ENCODE measurements at regions not wholly inside any gene's neighbourhood (a gene's known extent, or its start where the extent isn't known, plus 50 kb on each side); places are given as distances from the start of the nearest gene placed in this dataset.
"Not testable (repeated sequence)": the region's sequence is repeated elsewhere in the genome, so short reads cannot be mapped to it uniquely, and the experiment has no call there.

DNA sequence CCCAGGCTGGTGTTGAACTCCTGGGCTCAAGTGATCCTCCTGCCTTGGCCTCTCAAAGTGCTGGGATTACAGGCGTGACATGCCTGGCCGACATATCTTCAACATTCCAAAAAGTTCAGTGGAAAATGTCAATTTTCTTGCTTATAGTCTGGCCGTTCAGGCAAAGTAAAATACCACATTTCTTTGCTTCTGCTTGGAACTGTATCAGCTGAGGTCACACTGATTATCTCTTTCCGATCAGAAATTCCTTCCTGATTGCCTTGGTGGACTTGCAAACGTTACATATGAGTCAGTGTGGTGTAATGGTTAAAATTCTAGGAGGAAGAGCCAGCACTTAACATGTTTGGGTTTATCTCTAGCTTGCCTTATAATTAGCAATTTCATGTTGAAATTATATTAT lies 170.6 kb upstream of the ERV3-1 start:
- DNase-seq; H3K9me3 Mint-ChIP-seq (ENCODE audit: low read depth); H3K4me1 Mint-ChIP-seq; H3K27ac Mint-ChIP-seq; H3K4me3 Mint-ChIP-seq; ATAC-seq; H3K36me3 Mint-ChIP-seq; CTCF ChIA-PET; H3K27me3 Mint-ChIP-seq: not testable (repeated sequence)

- ATAC-seq; H3K4me1 Mint-ChIP-seq; H3K4me3 Mint-ChIP-seq; H3K27ac Mint-ChIP-seq; H3K9me3 Mint-ChIP-seq (ENCODE audit: low read depth); H3K36me3 Mint-ChIP-seq; H3K27me3 Mint-ChIP-seq; DNase-seq; CTCF ChIA-PET: not testable (repeated sequence)
Observed at GRCh38 chr7:65150105-65150504, 143.6 kb upstream of the ERV3-1 start.

GRCh38 chr7:65146118-65146914 lies 139.8 kb upstream of the ERV3-1 start:
- DNase-seq; H3K36me3 Mint-ChIP-seq; ATAC-seq; H3K4me3 Mint-ChIP-seq; H3K27ac Mint-ChIP-seq; H3K27me3 Mint-ChIP-seq; H3K9me3 Mint-ChIP-seq (ENCODE audit: low read depth); H3K4me1 Mint-ChIP-seq; CTCF ChIA-PET: not testable (repeated sequence)

DNA sequence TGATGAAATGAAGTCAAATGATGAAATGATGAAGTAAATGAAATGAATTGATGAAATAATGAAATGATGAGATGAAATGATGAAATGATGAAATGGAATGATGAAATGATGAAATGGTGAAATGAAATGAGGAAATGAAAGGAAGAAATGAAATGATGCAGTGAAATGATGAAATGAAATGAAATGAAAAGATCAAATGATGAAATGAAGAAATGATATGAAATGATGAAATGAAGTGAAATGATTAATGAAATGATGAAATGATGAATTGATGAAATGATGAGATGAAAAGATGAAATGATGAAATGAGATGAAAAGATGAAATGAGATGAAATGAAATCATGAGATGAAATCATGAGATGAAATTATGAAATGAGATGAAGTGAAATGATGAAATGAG lies 139.2 kb upstream of the ERV3-1 start:
- H3K27me3 Mint-ChIP-seq; H3K4me3 Mint-ChIP-seq; CTCF ChIA-PET; H3K36me3 Mint-ChIP-seq; H3K27ac Mint-ChIP-seq; H3K4me1 Mint-ChIP-seq; H3K9me3 Mint-ChIP-seq (ENCODE audit: low read depth); DNase-seq; ATAC-seq: not testable (repeated sequence)

DNA sequence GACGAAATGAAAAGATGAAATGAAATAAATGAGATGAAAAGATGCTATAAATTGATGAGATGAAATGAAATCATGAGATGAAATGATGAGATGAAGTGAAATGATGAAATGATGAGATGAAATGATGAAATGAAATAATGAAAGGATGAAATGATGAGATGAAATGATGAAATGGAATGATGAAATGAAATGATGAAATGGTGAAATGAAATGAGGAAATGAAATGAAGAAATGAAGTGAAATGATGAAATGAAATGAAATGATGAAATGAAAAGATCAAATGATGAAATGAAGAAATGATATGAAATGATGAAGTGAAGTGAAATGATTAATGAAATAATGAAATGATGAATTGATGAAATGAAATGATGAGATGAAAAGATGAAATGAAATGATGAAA lies 138.5 kb upstream of the ERV3-1 start:
- DNase-seq; H3K4me3 Mint-ChIP-seq; ATAC-seq; H3K4me1 Mint-ChIP-seq; H3K27me3 Mint-ChIP-seq; H3K36me3 Mint-ChIP-seq; H3K9me3 Mint-ChIP-seq (ENCODE audit: low read depth); CTCF ChIA-PET; H3K27ac Mint-ChIP-seq: not testable (repeated sequence)

DNA sequence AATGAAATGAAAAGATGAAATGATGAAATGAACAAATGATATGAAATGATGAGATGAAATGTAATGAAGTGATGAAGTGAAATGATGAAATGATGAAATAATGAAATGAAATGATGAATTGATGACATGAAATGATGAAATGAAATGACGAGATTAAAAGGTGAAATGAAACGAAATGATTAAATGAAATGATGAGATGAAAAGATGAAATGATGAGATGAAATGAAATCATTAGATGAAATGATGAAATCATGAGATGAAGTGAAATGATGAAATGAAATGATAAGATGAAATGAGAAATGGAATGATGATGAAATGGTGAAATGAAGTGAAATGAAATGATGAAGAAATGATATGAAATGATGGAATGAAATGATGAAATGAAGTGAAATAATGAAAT lies 138.1 kb upstream of the ERV3-1 start:
- H3K27me3 Mint-ChIP-seq, H3K27ac Mint-ChIP-seq: not testable (repeated sequence)

DNA sequence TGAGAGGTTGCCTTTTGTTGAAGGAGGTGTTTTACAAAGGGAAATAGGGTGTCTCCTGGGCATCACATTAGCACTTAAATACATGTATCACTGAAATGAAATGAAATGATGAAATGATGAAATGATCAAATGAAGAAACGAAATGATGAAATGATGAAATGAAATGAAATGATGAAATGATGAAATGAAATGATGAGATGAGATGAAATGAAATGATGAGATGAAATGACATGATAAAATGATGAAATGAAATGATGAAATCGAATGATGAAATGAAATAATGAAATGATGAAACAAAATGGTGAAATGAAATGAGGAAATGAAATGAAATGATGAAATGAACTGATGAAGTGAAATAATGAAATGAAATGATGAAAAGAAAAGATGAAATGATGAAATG lies 137.6 kb upstream of the ERV3-1 start:
- H3K4me3 Mint-ChIP-seq; ATAC-seq; H3K4me1 Mint-ChIP-seq; H3K27me3 Mint-ChIP-seq; DNase-seq; H3K27ac Mint-ChIP-seq; H3K9me3 Mint-ChIP-seq (ENCODE audit: low read depth); H3K36me3 Mint-ChIP-seq; CTCF ChIA-PET: not testable (repeated sequence)

More for the DNA sequence above, 138.1 kb upstream of the ERV3-1 start:
- H3K4me1 Mint-ChIP-seq; H3K36me3 Mint-ChIP-seq; CTCF ChIA-PET; ATAC-seq; DNase-seq; H3K4me3 Mint-ChIP-seq; H3K9me3 Mint-ChIP-seq (ENCODE audit: low read depth): not testable (repeated sequence)

- H3K4me3 Mint-ChIP-seq; H3K27me3 Mint-ChIP-seq; DNase-seq; H3K27ac Mint-ChIP-seq; H3K36me3 Mint-ChIP-seq; CTCF ChIA-PET; H3K4me1 Mint-ChIP-seq; ATAC-seq; H3K9me3 Mint-ChIP-seq (ENCODE audit: low read depth): not testable (repeated sequence)
Observed at GRCh38 chr7:65141894-65142293, 135.4 kb upstream of the ERV3-1 start.

GRCh38 chr7:65141405-65141778 lies 134.9 kb upstream of the ERV3-1 start:
- CTCF ChIA-PET, result not testable (repeated sequence)

GRCh38 chr7:65140543-65141404 lies 134.3 kb upstream of the ERV3-1 start:
- H3K27ac Mint-ChIP-seq; H3K36me3 Mint-ChIP-seq; H3K4me1 Mint-ChIP-seq; DNase-seq; H3K4me3 Mint-ChIP-seq; ATAC-seq; CTCF ChIA-PET; H3K9me3 Mint-ChIP-seq (ENCODE audit: low read depth); H3K27me3 Mint-ChIP-seq: not testable (repeated sequence)

More at GRCh38 chr7:65141405-65141778, 134.9 kb upstream of the ERV3-1 start:
- H3K9me3 Mint-ChIP-seq (ENCODE audit: low read depth); H3K4me3 Mint-ChIP-seq; ATAC-seq; H3K27ac Mint-ChIP-seq; DNase-seq; H3K4me1 Mint-ChIP-seq; H3K27me3 Mint-ChIP-seq; H3K36me3 Mint-ChIP-seq: not testable (repeated sequence)

DNA sequence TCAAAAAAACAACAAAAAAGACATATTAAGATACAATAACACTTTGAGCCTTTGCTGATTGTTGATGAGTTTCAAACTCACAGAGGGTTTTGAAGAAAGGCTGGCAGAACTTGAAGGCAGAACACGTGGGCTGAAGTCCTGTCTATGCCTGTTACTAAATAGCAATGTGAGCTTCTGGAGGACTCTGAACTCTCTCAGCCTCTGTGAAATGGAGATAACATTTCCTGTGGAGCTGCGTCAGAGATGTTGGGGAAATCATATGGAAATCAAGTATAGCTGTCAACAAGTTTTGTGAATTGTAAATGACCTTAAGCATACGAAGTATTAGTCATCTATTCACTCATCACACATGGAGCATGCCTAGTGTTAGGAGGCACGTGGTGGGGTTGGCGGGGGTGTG lies 130.4 kb upstream of the ERV3-1 start:
- DNase-seq; H3K4me3 Mint-ChIP-seq; ATAC-seq; H3K36me3 Mint-ChIP-seq; H3K27me3 Mint-ChIP-seq; H3K9me3 Mint-ChIP-seq (ENCODE audit: low read depth); CTCF ChIA-PET; H3K27ac Mint-ChIP-seq; H3K4me1 Mint-ChIP-seq: not testable (repeated sequence)

DNA sequence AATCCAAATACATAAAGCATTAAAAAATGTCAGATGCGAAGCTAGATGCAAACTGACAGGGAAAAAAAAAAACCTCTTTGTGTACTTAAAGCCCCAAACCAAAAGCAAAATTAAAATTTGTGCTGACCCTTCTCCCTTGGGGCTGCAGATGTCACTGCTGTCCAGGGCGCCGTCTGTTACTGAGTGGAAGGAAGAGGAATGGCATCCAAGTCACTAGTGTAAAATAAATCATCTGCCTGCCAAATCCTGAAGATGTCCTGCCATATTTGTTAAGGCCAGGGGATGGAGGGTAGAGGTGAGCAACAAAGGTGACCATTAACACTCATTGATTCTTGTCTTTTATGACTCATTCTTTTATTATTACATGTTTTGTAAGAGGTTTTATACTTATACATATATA lies 126.6 kb upstream of the ERV3-1 start:
- CTCF ChIA-PET; H3K4me1 Mint-ChIP-seq; DNase-seq; H3K27me3 Mint-ChIP-seq; H3K27ac Mint-ChIP-seq; H3K36me3 Mint-ChIP-seq; H3K9me3 Mint-ChIP-seq (ENCODE audit: low read depth); ATAC-seq; H3K4me3 Mint-ChIP-seq: not testable (repeated sequence)

DNA sequence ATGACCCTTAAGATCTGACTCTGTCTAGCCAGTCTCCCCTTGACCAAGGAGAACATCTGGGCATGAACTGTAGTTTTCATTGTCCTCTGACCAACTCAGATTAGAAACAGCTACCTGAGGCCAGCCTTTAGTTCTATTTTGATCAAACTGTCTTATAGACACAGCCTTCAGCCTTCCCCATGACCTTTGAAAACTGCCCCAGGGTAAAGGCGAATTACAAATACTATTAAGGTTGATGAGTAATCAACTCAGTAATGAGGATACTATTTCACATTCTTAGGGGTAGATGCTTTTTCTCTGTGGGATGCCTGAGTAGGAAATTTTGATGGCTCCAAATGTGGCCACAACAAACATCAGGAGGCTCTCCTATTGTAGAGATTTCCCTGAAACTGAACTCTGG lies 125.8 kb upstream of the ERV3-1 start:
- H3K9me3 Mint-ChIP-seq (ENCODE audit: low read depth); CTCF ChIA-PET; ATAC-seq; H3K27me3 Mint-ChIP-seq; H3K4me3 Mint-ChIP-seq; H3K36me3 Mint-ChIP-seq; H3K4me1 Mint-ChIP-seq; DNase-seq; H3K27ac Mint-ChIP-seq: not testable (repeated sequence)

DNA sequence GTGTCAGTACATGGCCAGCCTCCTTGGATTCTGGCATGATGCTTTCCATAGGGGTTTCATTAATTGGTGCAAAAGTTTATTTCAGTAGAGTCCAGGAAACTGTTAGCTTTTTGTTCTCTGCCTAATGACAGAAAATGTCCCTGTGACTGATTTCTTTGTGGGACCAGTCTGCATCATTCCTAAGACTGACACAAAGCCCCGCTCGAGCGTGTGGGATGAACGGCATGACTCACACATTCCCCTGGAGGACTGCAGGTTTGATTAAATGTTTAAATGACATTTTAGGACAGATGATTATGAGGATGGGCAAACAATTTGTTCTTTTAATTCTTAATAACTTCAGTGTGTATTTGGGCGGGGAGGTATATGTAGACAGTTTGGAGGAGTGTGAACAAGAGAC lies 120.9 kb upstream of the ERV3-1 start:
- H3K9me3 Mint-ChIP-seq (ENCODE audit: low read depth); H3K36me3 Mint-ChIP-seq; H3K27me3 Mint-ChIP-seq; H3K4me1 Mint-ChIP-seq; DNase-seq; H3K27ac Mint-ChIP-seq; CTCF ChIA-PET; ATAC-seq; H3K4me3 Mint-ChIP-seq: not testable (repeated sequence)
